ENCODE measurements at regions not wholly inside any gene's neighbourhood (a gene's known extent, or its start where the extent isn't known, plus 50 kb on each side); places are given as distances from the start of the nearest gene placed in this dataset.

- ChIA-PET POLR2A (no interaction called here), CTCF (interaction anchor here (0.7 kb wide), 1 partner anchor 8 kb away, joined by 3 read pairs; no protein-coding TSS in a partner anchor)
- H3K4me3 ChIP-seq (ENCODE audit: control insufficient read depth in 1 of 7, extremely low read depth in 1 of 7, insufficient read depth in 4 of 7, low read depth in 2 of 7, low read length in 6 of 7) = no peak overlapping the region
- DNase-seq = no peak
- H3K9me3 ChIP-seq (ENCODE audit: control extremely low read depth in 1 of 5, control insufficient read depth in 4 of 5, insufficient read depth in 2 of 5, low read depth in 1 of 5, low read length in 4 of 5) = peaks cover 0 to 1% (median 0%) of the 10 kb centered on the region in 5 experiments
- H3K27ac ChIP-seq (ENCODE audit: insufficient read depth in 1 of 2, low read depth in 1 of 2, low read length in 2 of 2, poor library complexity in 1 of 2, severe bottlenecking in 2 of 2) = no peak overlapping the region
- no CpG with 5 or more reads among the region's 3 CpGs for WGBS (ENCODE audit: insufficient coverage)
- H3K27me3 ChIP-seq (replicated peaks in 2 of 5; ENCODE audit: control insufficient read depth in 4 of 5, insufficient read depth in 5 of 5, low read length in 4 of 5) = no peaks in the 10 kb centered on the region
- H3K4me1 ChIP-seq (ENCODE audit: control extremely low read depth in 1 of 4, control insufficient read depth in 4 of 4, insufficient read depth in 4 of 4, low read length in 3 of 4) = no peaks in the 10 kb centered on the region
- no peaks in the 10 kb centered on the region for H3K36me3 ChIP-seq (ENCODE audit: control insufficient read depth in 4 of 4, insufficient read depth in 4 of 4, low read length in 3 of 4)
These were observed 675.8 kb downstream of the HACE1 start for GRCh38 chr6:104183816-104184435.

GRCh38 chr6:104182811-104183210 is 676.9 kb downstream of the HACE1 start:
- Histone ChIP-seq H3K4me3 (ENCODE audit: control insufficient read depth in 1 of 7, extremely low read depth in 1 of 7, insufficient read depth in 4 of 7, low read depth in 2 of 7, low read length in 6 of 7) (no peak overlapping the region), H3K27me3 (replicated peaks in 2 of 5; ENCODE audit: control insufficient read depth in 4 of 5, insufficient read depth in 5 of 5, low read length in 4 of 5) (no peaks in the 10 kb centered on the region), H3K4me1 (ENCODE audit: control extremely low read depth in 1 of 4, control insufficient read depth in 4 of 4, insufficient read depth in 4 of 4, low read length in 3 of 4) (no peaks in the 10 kb centered on the region), H3K27ac (ENCODE audit: insufficient read depth in 1 of 2, low read depth in 1 of 2, low read length in 2 of 2, poor library complexity in 1 of 2, severe bottlenecking in 2 of 2) (no peak overlapping the region), H3K9me3 (ENCODE audit: control extremely low read depth in 1 of 5, control insufficient read depth in 4 of 5, insufficient read depth in 2 of 5, low read depth in 1 of 5, low read length in 4 of 5) (peaks cover 0 to 1% (median 0%) of the 10 kb centered on the region in 5 experiments), H3K36me3 (ENCODE audit: control insufficient read depth in 4 of 4, insufficient read depth in 4 of 4, low read length in 3 of 4) (no peaks in the 10 kb centered on the region)
- ChIA-PET POLR2A (no interaction called here), CTCF (no interaction called here)
- no peak for DNase-seq
- WGBS (ENCODE audit: insufficient coverage) = 89% methylated on average over 1 of the region's 2 CpGs

GRCh38 chr6:104173668-104174067 is 686.1 kb downstream of the HACE1 start:
- WGBS (ENCODE audit: insufficient coverage) = 83% methylated on average over 1 of the region's 1 CpG
- H3K27me3 ChIP-seq (replicated peaks in 2 of 5; ENCODE audit: control insufficient read depth in 4 of 5, insufficient read depth in 5 of 5, low read length in 4 of 5) = no peaks in the 10 kb centered on the region
- no peaks in the 10 kb centered on the region for H3K4me1 ChIP-seq (ENCODE audit: control extremely low read depth in 1 of 4, control insufficient read depth in 4 of 4, insufficient read depth in 4 of 4, low read length in 3 of 4)
- ChIA-PET POLR2A (interaction anchor here (0.6 kb wide), 1 partner anchor 10 kb away, joined by 3 read pairs; no protein-coding TSS in a partner anchor), CTCF (no interaction called here)
- DNase-seq = no peak
- no peaks in the 10 kb centered on the region for H3K36me3 ChIP-seq (ENCODE audit: control insufficient read depth in 4 of 4, insufficient read depth in 4 of 4, low read length in 3 of 4)
- H3K4me3 ChIP-seq (ENCODE audit: control insufficient read depth in 1 of 7, extremely low read depth in 1 of 7, insufficient read depth in 4 of 7, low read depth in 2 of 7, low read length in 6 of 7) = no peak overlapping the region
- no peak overlapping the region for H3K27ac ChIP-seq (ENCODE audit: insufficient read depth in 1 of 2, low read depth in 1 of 2, low read length in 2 of 2, poor library complexity in 1 of 2, severe bottlenecking in 2 of 2)
- no peaks in the 10 kb centered on the region for H3K9me3 ChIP-seq (ENCODE audit: control extremely low read depth in 1 of 5, control insufficient read depth in 4 of 5, insufficient read depth in 2 of 5, low read depth in 1 of 5, low read length in 4 of 5)

- DNase-seq = no peak
- Histone ChIP-seq H3K9me3 (ENCODE audit: control extremely low read depth in 1 of 5, control insufficient read depth in 4 of 5, insufficient read depth in 2 of 5, low read depth in 1 of 5, low read length in 4 of 5) (no peaks in the 10 kb centered on the region), H3K27me3 (replicated peaks in 2 of 5; ENCODE audit: control insufficient read depth in 4 of 5, insufficient read depth in 5 of 5, low read length in 4 of 5) (no peaks in the 10 kb centered on the region), H3K36me3 (ENCODE audit: control insufficient read depth in 4 of 4, insufficient read depth in 4 of 4, low read length in 3 of 4) (no peaks in the 10 kb centered on the region), H3K4me3 (ENCODE audit: control insufficient read depth in 1 of 7, extremely low read depth in 1 of 7, insufficient read depth in 4 of 7, low read depth in 2 of 7, low read length in 6 of 7) (no peak overlapping the region), H3K27ac (ENCODE audit: insufficient read depth in 1 of 2, low read depth in 1 of 2, low read length in 2 of 2, poor library complexity in 1 of 2, severe bottlenecking in 2 of 2) (no peak overlapping the region), H3K4me1 (ENCODE audit: control extremely low read depth in 1 of 4, control insufficient read depth in 4 of 4, insufficient read depth in 4 of 4, low read length in 3 of 4) (no peaks in the 10 kb centered on the region)
- POLR2A ChIA-PET = no interaction called here
- 83% methylated on average over 2 of the region's 2 CpGs for WGBS (ENCODE audit: insufficient coverage)
- CTCF ChIA-PET = no interaction called here
These were observed 689.3 kb downstream of the HACE1 start for GRCh38 chr6:104170401-104170800.

GRCh38 chr6:104166055-104166668 is 693.6 kb downstream of the HACE1 start:
- no peak for DNase-seq
- H3K9me3 ChIP-seq (ENCODE audit: control extremely low read depth in 1 of 5, control insufficient read depth in 4 of 5, insufficient read depth in 2 of 5, low read depth in 1 of 5, low read length in 4 of 5) = peaks cover 0 to 6% (median 0%) of the 10 kb centered on the region in 5 experiments
- H3K4me1 ChIP-seq (ENCODE audit: control extremely low read depth in 1 of 4, control insufficient read depth in 4 of 4, insufficient read depth in 4 of 4, low read length in 3 of 4) = no peaks in the 10 kb centered on the region
- no peak overlapping the region for H3K27ac ChIP-seq (ENCODE audit: insufficient read depth in 1 of 2, low read depth in 1 of 2, low read length in 2 of 2, poor library complexity in 1 of 2, severe bottlenecking in 2 of 2)
- no peaks in the 10 kb centered on the region for H3K36me3 ChIP-seq (ENCODE audit: control insufficient read depth in 4 of 4, insufficient read depth in 4 of 4, low read length in 3 of 4)
- H3K27me3 ChIP-seq (replicated peaks in 2 of 5; ENCODE audit: control insufficient read depth in 4 of 5, insufficient read depth in 5 of 5, low read length in 4 of 5) = no peaks in the 10 kb centered on the region
- POLR2A ChIA-PET = no interaction called here
- no peak overlapping the region for H3K4me3 ChIP-seq (ENCODE audit: control insufficient read depth in 1 of 7, extremely low read depth in 1 of 7, insufficient read depth in 4 of 7, low read depth in 2 of 7, low read length in 6 of 7)
- CTCF ChIA-PET = no interaction called here

GRCh38 chr6:104162036-104162669 is 697.6 kb downstream of the HACE1 start:
- 100% methylated on average over 2 of the region's 5 CpGs for whole genome bisulfite sequencing (ENCODE audit: insufficient coverage)
- CTCF ChIA-PET = no interaction called here
- POLR2A ChIA-PET = no interaction called here

GRCh38 chr6:104159045-104159618 is 700.6 kb downstream of the HACE1 start:
- Histone ChIP-seq H3K27ac (ENCODE audit: insufficient read depth in 1 of 2, low read depth in 1 of 2, low read length in 2 of 2, poor library complexity in 1 of 2, severe bottlenecking in 2 of 2) (no peak overlapping the region), H3K9me3 (ENCODE audit: control extremely low read depth in 1 of 5, control insufficient read depth in 4 of 5, insufficient read depth in 2 of 5, low read depth in 1 of 5, low read length in 4 of 5) (no peaks in the 10 kb centered on the region), H3K27me3 (replicated peaks in 2 of 5; ENCODE audit: control insufficient read depth in 4 of 5, insufficient read depth in 5 of 5, low read length in 4 of 5) (no peaks in the 10 kb centered on the region), H3K36me3 (ENCODE audit: control insufficient read depth in 4 of 4, insufficient read depth in 4 of 4, low read length in 3 of 4) (no peaks in the 10 kb centered on the region), H3K4me3 (ENCODE audit: control insufficient read depth in 1 of 7, extremely low read depth in 1 of 7, insufficient read depth in 4 of 7, low read depth in 2 of 7, low read length in 6 of 7) (no peak overlapping the region), H3K4me1 (ENCODE audit: control extremely low read depth in 1 of 4, control insufficient read depth in 4 of 4, insufficient read depth in 4 of 4, low read length in 3 of 4) (no peaks in the 10 kb centered on the region)
- ChIA-PET POLR2A (no interaction called here), CTCF (no interaction called here)
- no peak for DNase-seq
- WGBS (ENCODE audit: insufficient coverage) = 100% methylated on average over 1 of the region's 2 CpGs

More at GRCh38 chr6:104162036-104162669, 697.6 kb downstream of the HACE1 start:
- no peaks in the 10 kb centered on the region for H3K4me1 ChIP-seq (ENCODE audit: control extremely low read depth in 1 of 4, control insufficient read depth in 4 of 4, insufficient read depth in 4 of 4, low read length in 3 of 4)
- peaks cover 0 to 6% (median 0%) of the 10 kb centered on the region in 5 experiments for H3K9me3 ChIP-seq (ENCODE audit: control extremely low read depth in 1 of 5, control insufficient read depth in 4 of 5, insufficient read depth in 2 of 5, low read depth in 1 of 5, low read length in 4 of 5)
- no peak overlapping the region for H3K4me3 ChIP-seq (ENCODE audit: control insufficient read depth in 1 of 7, extremely low read depth in 1 of 7, insufficient read depth in 4 of 7, low read depth in 2 of 7, low read length in 6 of 7)
- no peaks in the 10 kb centered on the region for H3K36me3 ChIP-seq (ENCODE audit: control insufficient read depth in 4 of 4, insufficient read depth in 4 of 4, low read length in 3 of 4)
- DNase-seq = no peak
- no peak overlapping the region for H3K27ac ChIP-seq (ENCODE audit: insufficient read depth in 1 of 2, low read depth in 1 of 2, low read length in 2 of 2, poor library complexity in 1 of 2, severe bottlenecking in 2 of 2)
- no peaks in the 10 kb centered on the region for H3K27me3 ChIP-seq (replicated peaks in 2 of 5; ENCODE audit: control insufficient read depth in 4 of 5, insufficient read depth in 5 of 5, low read length in 4 of 5)
